ENCODE measurements at regions not wholly inside any gene's neighbourhood (a gene's known extent, or its start where the extent isn't known, plus 50 kb on each side); places are given as distances from the start of the nearest gene placed in this dataset.
A peak's percentile ranks its signal among the peaks of the same experiment; 100 is the strongest.

- no peaks in the 10 kb centered on the region for H3K27me3 ChIP-seq
- WGBS, 2 donors = 73 to 81% methylated on average over 9 of the region's 9 CpGs
- no peak for ATAC-seq
Measured at GRCh38 chr16:24624102-24624501, 84.7 kb downstream of the RBBP6 start.

GRCh38 chr16:24626256-24626655 is 86.9 kb downstream of the RBBP6 start:
- H3K36me3 ChIP-seq (replicated peaks in 1 of 2; ENCODE audit: insufficient read depth in 1 of 2, low read depth in 2 of 2) = no peaks in the 10 kb centered on the region
- intact Hi-C loops (cut with DNase I) = no loop called here
- 72 to 73% methylated on average over 2 of the region's 2 CpGs for WGBS, 2 donors
- DNase-seq (no peak), ATAC-seq (no peak)
- no peak overlapping the region for H3K27ac ChIP-seq
- H3K4me3 ChIP-seq = no peak overlapping the region
- no peaks in the 10 kb centered on the region for H3K9me3 ChIP-seq
- TF ChIP-seq CTCF (IDR thresholded peaks at IDR 0.05) (no peak), POLR2A (IDR thresholded peaks at IDR 0.05) (no peak)
- H3K4me1 ChIP-seq = no peaks in the 10 kb centered on the region
- no peaks in the 10 kb centered on the region for H3K27me3 ChIP-seq

More at GRCh38 chr16:24624102-24624501, 84.7 kb downstream of the RBBP6 start:
- intact Hi-C loops (cut with DNase I) = no loop called here
- H3K4me1 ChIP-seq = no peaks in the 10 kb centered on the region
- TF ChIP-seq CTCF (IDR thresholded peaks at IDR 0.05) = no peak
- TF ChIP-seq POLR2A (IDR thresholded peaks at IDR 0.05) = no peak
- DNase-seq = no peak
- no peaks in the 10 kb centered on the region for H3K9me3 ChIP-seq
- no peak overlapping the region for H3K4me3 ChIP-seq
- no peaks in the 10 kb centered on the region for H3K36me3 ChIP-seq (replicated peaks in 1 of 2; ENCODE audit: insufficient read depth in 1 of 2, low read depth in 2 of 2)
- H3K27ac ChIP-seq = no peak overlapping the region

- H3K27me3 ChIP-seq = no peaks in the 10 kb centered on the region
- peaks cover 11% of the 10 kb centered on the region for H3K4me1 ChIP-seq
- H3K27ac ChIP-seq = no peak overlapping the region
- no peak overlapping the region for H3K4me3 ChIP-seq
- intact Hi-C loops (cut with DNase I) = no loop called here
- no peak for TF ChIP-seq POLR2A (IDR thresholded peaks at IDR 0.05)
- no peak for TF ChIP-seq CTCF (IDR thresholded peaks at IDR 0.05)
- no peak for DNase-seq
- H3K9me3 ChIP-seq = no peaks in the 10 kb centered on the region
- no peaks in the 10 kb centered on the region for H3K36me3 ChIP-seq (replicated peaks in 1 of 2; ENCODE audit: insufficient read depth in 1 of 2, low read depth in 2 of 2)
- WGBS, 2 donors = 17 to 33% methylated on average over 1 of the region's 1 CpG
- no peak for ATAC-seq
Measured at GRCh38 chr16:24634919-24635318, 94.5 kb upstream of the TNRC6A start.

- Histone ChIP-seq H3K36me3 (replicated peaks in 1 of 2; ENCODE audit: insufficient read depth in 1 of 2, low read depth in 2 of 2) (no peaks in the 10 kb centered on the region), H3K27me3 (no peaks in the 10 kb centered on the region), H3K4me1 (peaks cover 11% of the 10 kb centered on the region), H3K9me3 (no peaks in the 10 kb centered on the region), H3K4me3 (no peak overlapping the region), H3K27ac (no peak overlapping the region)
- intact Hi-C loops (cut with DNase I) = no loop called here
- WGBS, 2 donors = 17 to 25% methylated on average over 6 of the region's 6 CpGs
- DNase-seq (peak; percentile 71 to 83 (median 78)), ATAC-seq (peak; percentile 68)
- TF ChIP-seq CTCF (IDR thresholded peaks at IDR 0.05) = no peak
- TF ChIP-seq POLR2A (IDR thresholded peaks at IDR 0.05) = no peak
Measured at GRCh38 chr16:24635900-24636610, 93.4 kb upstream of the TNRC6A start.

GRCh38 chr16:24639769-24640168 is 89.7 kb upstream of the TNRC6A start:
- Histone ChIP-seq H3K9me3 (no peaks in the 10 kb centered on the region), H3K27ac (no peak overlapping the region), H3K4me3 (no peak overlapping the region), H3K27me3 (no peaks in the 10 kb centered on the region), H3K4me1 (peaks cover 11% of the 10 kb centered on the region), H3K36me3 (replicated peaks in 1 of 2; ENCODE audit: insufficient read depth in 1 of 2, low read depth in 2 of 2) (no peaks in the 10 kb centered on the region)
- intact Hi-C loops (cut with DNase I) = no loop called here
- TF ChIP-seq CTCF (IDR thresholded peaks at IDR 0.05) (no peak), POLR2A (IDR thresholded peaks at IDR 0.05) (no peak)
- ATAC-seq = no peak
- 79 to 90% methylated on average over 2 of the region's 2 CpGs for WGBS, 2 donors
- DNase-seq = no peak
